ENCODE measurements at regions not wholly inside any gene's neighbourhood (a gene's known extent, or its start where the extent isn't known, plus 50 kb on each side); places are given as distances from the start of the nearest gene placed in this dataset.

GRCh38 chr7:84738583-84739150 is 448.2 kb downstream of the SEMA3D start:
- no peak for ATAC-seq
- Histone ChIP-seq H3K4me1 (ENCODE audit: control insufficient read depth, insufficient read depth, low read length) (no peaks in the 10 kb centered on the region), H3K27ac (ENCODE audit: low read length) (no peak overlapping the region), H3K4me3 (ENCODE audit: low read depth in 2 of 2, low read length in 2 of 2) (no peak overlapping the region), H3K9me3 (ENCODE audit: control insufficient read depth, insufficient read depth, low read depth, low read length) (no peaks in the 10 kb centered on the region), H3K27me3 (ENCODE audit: control insufficient read depth, insufficient read depth, low read length) (no peaks in the 10 kb centered on the region), H3K36me3 (ENCODE audit: control insufficient read depth, insufficient read depth, low read length) (no peaks in the 10 kb centered on the region)
- in situ Hi-C loops (cut with HindIII; ENCODE audit: low pct_unique_long_range_greater_than_20kb, low sequenced_read_pairs), result no loop called here
- ChIA-PET CTCF (interaction anchor here (0.7 kb wide), 1 partner anchor 901 kb away, joined by 3 read pairs; no protein-coding TSS in a partner anchor), POLR2A (no interaction called here)
- intact Hi-C loops (cut with micrococcal nuclease; ENCODE audit: unreplicated experiment), result no loop called here
- BruUV-seq (replicated peaks), result no TSS peak
- no peak for TF ChIP-seq SIN3A (IDR thresholded peaks at IDR 0.05; ENCODE audit: borderline replicate concordance, insufficient read depth, low read depth, low read length)
- TF ChIP-seq POLR2AphosphoS5 (IDR thresholded peaks at IDR 0.05; ENCODE audit: low read depth, low read length), result no peak
- no peak for TF ChIP-seq TCF7L2 (IDR thresholded peaks at IDR 0.05; ENCODE audit: low read depth, low read length)
- TF ChIP-seq, protein P1, sequence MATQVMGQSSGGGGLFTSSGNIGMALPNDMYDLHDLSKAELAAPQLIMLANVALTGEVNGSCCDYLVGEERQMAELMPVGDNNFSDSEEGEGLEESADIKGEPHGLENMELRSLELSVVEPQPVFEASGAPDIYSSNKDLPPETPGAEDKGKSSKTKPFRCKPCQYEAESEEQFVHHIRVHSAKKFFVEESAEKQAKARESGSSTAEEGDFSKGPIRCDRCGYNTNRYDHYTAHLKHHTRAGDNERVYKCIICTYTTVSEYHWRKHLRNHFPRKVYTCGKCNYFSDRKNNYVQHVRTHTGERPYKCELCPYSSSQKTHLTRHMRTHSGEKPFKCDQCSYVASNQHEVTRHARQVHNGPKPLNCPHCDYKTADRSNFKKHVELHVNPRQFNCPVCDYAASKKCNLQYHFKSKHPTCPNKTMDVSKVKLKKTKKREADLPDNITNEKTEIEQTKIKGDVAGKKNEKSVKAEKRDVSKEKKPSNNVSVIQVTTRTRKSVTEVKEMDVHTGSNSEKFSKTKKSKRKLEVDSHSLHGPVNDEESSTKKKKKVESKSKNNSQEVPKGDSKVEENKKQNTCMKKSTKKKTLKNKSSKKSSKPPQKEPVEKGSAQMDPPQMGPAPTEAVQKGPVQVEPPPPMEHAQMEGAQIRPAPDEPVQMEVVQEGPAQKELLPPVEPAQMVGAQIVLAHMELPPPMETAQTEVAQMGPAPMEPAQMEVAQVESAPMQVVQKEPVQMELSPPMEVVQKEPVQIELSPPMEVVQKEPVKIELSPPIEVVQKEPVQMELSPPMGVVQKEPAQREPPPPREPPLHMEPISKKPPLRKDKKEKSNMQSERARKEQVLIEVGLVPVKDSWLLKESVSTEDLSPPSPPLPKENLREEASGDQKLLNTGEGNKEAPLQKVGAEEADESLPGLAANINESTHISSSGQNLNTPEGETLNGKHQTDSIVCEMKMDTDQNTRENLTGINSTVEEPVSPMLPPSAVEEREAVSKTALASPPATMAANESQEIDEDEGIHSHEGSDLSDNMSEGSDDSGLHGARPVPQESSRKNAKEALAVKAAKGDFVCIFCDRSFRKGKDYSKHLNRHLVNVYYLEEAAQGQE (IDR thresholded peaks at IDR 0.05; ENCODE audit: insufficient read depth in 1 of 2, low read depth in 2 of 2, low read length in 1 of 2), result no peak
- TF ChIP-seq CTCF (IDR thresholded peaks at IDR 0.05), result no peak
- no peak for DNase-seq (ENCODE audit: low read depth, low spot score)

DNA sequence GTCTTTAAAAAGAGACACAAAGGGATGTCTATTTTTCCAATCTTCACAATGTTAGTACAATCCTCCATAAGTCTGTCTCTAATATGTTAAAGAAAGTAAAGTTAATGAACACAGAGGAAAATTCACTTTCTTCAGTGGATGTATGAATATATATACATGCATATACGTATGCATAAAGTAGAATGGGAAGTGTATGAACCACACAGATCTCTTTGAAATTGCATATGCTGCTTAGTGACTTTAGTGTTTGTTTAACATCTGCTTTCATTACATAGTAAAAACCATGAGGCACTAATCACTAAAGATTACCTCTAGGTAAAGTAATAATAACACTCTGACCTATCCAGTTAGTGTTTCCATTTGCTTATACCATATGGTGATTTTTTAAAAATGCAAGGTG is 451.2 kb downstream of the SEMA3D start:
- CTCF ChIA-PET, result no interaction called here
- H3K4me3 ChIP-seq (ENCODE audit: low read depth in 2 of 2, low read length in 2 of 2), result no peak overlapping the region
- intact Hi-C loops (cut with micrococcal nuclease; ENCODE audit: unreplicated experiment) (no loop called here), in situ Hi-C loops (cut with HindIII; ENCODE audit: low pct_unique_long_range_greater_than_20kb, low sequenced_read_pairs) (no loop called here)
- POLR2A ChIA-PET, result no interaction called here
- ATAC-seq, result no peak
- H3K4me1 ChIP-seq (ENCODE audit: control insufficient read depth, insufficient read depth, low read length), result no peaks in the 10 kb centered on the region
- TF ChIP-seq SIN3A (IDR thresholded peaks at IDR 0.05; ENCODE audit: borderline replicate concordance, insufficient read depth, low read depth, low read length) (no peak), TCF7L2 (IDR thresholded peaks at IDR 0.05; ENCODE audit: low read depth, low read length) (no peak), CTCF (IDR thresholded peaks at IDR 0.05) (no peak), POLR2AphosphoS5 (IDR thresholded peaks at IDR 0.05; ENCODE audit: low read depth, low read length) (no peak)
- TF ChIP-seq, protein P1 (IDR thresholded peaks at IDR 0.05; ENCODE audit: insufficient read depth in 1 of 2, low read depth in 2 of 2, low read length in 1 of 2), result no peak
- BruUV-seq (replicated peaks), result no TSS peak
- H3K27ac ChIP-seq (ENCODE audit: low read length), result no peak overlapping the region
- H3K36me3 ChIP-seq (ENCODE audit: control insufficient read depth, insufficient read depth, low read length), result no peaks in the 10 kb centered on the region
- H3K9me3 ChIP-seq (ENCODE audit: control insufficient read depth, insufficient read depth, low read depth, low read length), result no peaks in the 10 kb centered on the region
- H3K27me3 ChIP-seq (ENCODE audit: control insufficient read depth, insufficient read depth, low read length), result no peaks in the 10 kb centered on the region
- no peak for DNase-seq (ENCODE audit: low read depth, low spot score)
